Sigmoid colon (tissue), 6 donors: ENCODE measurements at regions not wholly inside any gene's neighbourhood (a gene's known extent, or its start where the extent isn't known, plus 50 kb on each side); places are given as distances from the start of the nearest gene placed in this dataset.
A peak's percentile ranks its signal among the peaks of the same experiment; 100 is the strongest.

Experiments
- DNase-seq: peaks from one replicate; pipeline ENCODE4 v3.0.0-alpha.2; 2019
- H3K27ac ChIP-seq, 4 donors: fragments of 200-600 bp; sonication (generic); one replicate each; pipeline ENCODE4 v1.5.1; 2016 to 2019; ENCODE audit warnings: mild to moderate bottlenecking in 1 of 4
- H3K27me3 ChIP-seq, 3 donors: fragments of 200-600 bp; sonication (generic); one replicate each; pipeline ENCODE4 v1.5.1; 2019; ENCODE audit warnings: mild to moderate bottlenecking in 1 of 3
- H3K36me3 ChIP-seq, 4 donors: fragments of 200-600 bp; sonication (generic); one replicate each; pipeline ENCODE4 v1.5.1; 2016 to 2019
- H3K4me1 ChIP-seq, 4 donors: fragments of 200-600 bp; sonication (generic); one replicate each; pipeline ENCODE4 v1.5.1; 2017 to 2019
- H3K4me3 ChIP-seq, 4 donors: fragments of 200-600 bp; sonication (generic); one replicate each; pipeline ENCODE4 v1.5.1; 2017 to 2019; ENCODE audit warnings: mild to moderate bottlenecking in 2 of 4, moderate library complexity in 1 of 4
- H3K9me3 ChIP-seq, 4 donors: fragments of 200-600 bp in 3 of 4; sonication (generic) in 3 of 4; one replicate each; pipeline versions ENCODE4 v1.5.1 to v1.6.1; 2013 to 2019
- CTCF ChIP-seq, 4 experiments: fragments of 450-650 bp in 3 of 4; fragments of 200-600 bp in 1 of 4; IDR thresholded peaks; one replicate each; pipeline ENCODE4 v1.5.1; 2016 to 2019; ENCODE audit warnings: antibody characterized with exemption in 4 of 4, mild to moderate bottlenecking in 3 of 4, moderate library complexity in 2 of 4
- EP300 ChIP-seq, 4 donors: sonication (generic); formaldehyde crosslinking; IDR thresholded peaks; one replicate each; pipeline ENCODE4 v1.6.1; 2017; ENCODE audit warnings: antibody characterized with exemption in 4 of 4
- POLR2A ChIP-seq, 2 donors: fragments of 450-650 bp; IDR thresholded peaks; one replicate each; pipeline ENCODE4 v1.6.1; 2016; ENCODE audit warnings: antibody characterized with exemption in 2 of 2, mild to moderate bottlenecking in 2 of 2, moderate library complexity in 2 of 2
- POLR2AphosphoS5 ChIP-seq, 4 donors: sonication (generic); formaldehyde crosslinking; IDR thresholded peaks; one replicate each; pipeline ENCODE4 v1.6.1; 2017; ENCODE audit warnings: antibody characterized with exemption in 4 of 4
- WGBS, 2 donors: extraction: QIAGEN DNeasy Blood & Tissue Kit; methylation state at CpG; one replicate each; pipeline ENCODE4 v1.1.7; 2013; 5-methylcytosine and 5-hydroxymethylcytosine counted together
- intact Hi-C: fragments of 100-400 bp; cut with DNase I; formaldehyde crosslinking; loops from one replicate; pipeline ENCODE4 v1.15.1; 2023
- donor health status: healthy with polysubstance abuse.
- donor health status: healthy.

DNA sequence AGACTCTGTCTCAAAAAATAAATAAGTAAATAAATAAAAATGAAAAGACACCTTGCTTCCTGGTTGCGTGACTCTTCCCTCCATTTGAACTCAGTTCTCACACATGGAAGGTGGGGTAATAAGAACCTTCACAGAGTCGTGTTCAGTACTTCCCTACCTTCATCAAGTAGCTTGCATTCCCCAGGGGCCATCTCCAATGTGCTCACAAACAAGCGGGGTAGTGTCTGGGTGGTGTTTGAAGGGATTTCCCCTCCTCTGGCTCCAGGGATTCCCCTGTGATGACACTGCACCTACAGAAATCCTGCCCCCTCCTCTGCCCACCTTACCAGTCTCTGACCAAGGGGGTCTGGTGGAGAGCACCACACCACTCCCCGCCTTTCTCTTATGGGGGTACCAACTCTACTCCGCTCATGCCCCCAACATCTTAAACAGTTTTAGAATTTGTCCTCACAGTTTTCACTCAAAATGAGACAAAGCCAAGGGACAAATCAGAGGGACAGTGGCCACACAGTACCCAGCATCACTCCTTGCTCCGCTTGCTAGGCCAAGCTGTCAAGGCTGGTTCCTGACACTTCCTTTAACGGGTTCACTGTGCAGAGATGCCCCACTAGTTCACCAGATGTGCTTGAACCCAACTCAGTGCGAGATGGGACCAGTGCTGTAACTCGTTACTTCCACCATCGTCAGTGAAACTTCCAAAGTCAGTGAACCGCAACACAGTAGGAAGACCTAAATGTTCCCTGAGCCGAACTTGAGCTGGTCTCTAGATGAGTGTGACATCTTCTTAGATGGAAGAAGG lies 69.1 kb downstream of the COPRS start:
- DNase-seq: no peak
- Histone ChIP-seq H3K27ac (no peak overlapping the region), H3K4me3 (no peak overlapping the region), H3K36me3 (no peaks in the 10 kb centered on the region), H3K4me1 (peaks cover 0 to 13% (median 12%) of the 10 kb centered on the region in 4 donors), H3K9me3 (no peaks in the 10 kb centered on the region), H3K27me3 (no peaks in the 10 kb centered on the region)
- intact Hi-C loops: loop anchor here (5.0 kb wide), 3 partner anchors 48 to 233 kb away; no protein-coding TSS in a partner anchor
- TF ChIP-seq EP300 (IDR thresholded peaks at IDR 0.05): no peak
- no peak for TF ChIP-seq POLR2A (IDR thresholded peaks at IDR 0.05)
- no peak for TF ChIP-seq CTCF (IDR thresholded peaks at IDR 0.05)
- no peak for TF ChIP-seq POLR2AphosphoS5 (IDR thresholded peaks at IDR 0.05)
- WGBS, 2 donors: 86 to 88% methylated on average over 12 of the region's 12 CpGs

- intact Hi-C loops: loop anchor here (1.0 to 5.0 kb wide), 4 partner anchors 47 to 232 kb away; no protein-coding TSS in a partner anchor
- H3K27me3 ChIP-seq: no peaks in the 10 kb centered on the region
- no peaks in the 10 kb centered on the region for H3K9me3 ChIP-seq
- DNase-seq: no peak
- 94 to 96% methylated on average over 4 of the region's 4 CpGs for WGBS, 2 donors
- TF ChIP-seq POLR2A (IDR thresholded peaks at IDR 0.05) (no peak), POLR2AphosphoS5 (IDR thresholded peaks at IDR 0.05) (no peak), EP300 (IDR thresholded peaks at IDR 0.05) (no peak), CTCF (IDR thresholded peaks at IDR 0.05) (no peak)
- H3K4me3 ChIP-seq: no peak overlapping the region
- no peaks in the 10 kb centered on the region for H3K36me3 ChIP-seq
- H3K27ac ChIP-seq: peak overlapping the region; percentile 79 to 84 (median 83)
- peaks cover 0 to 13% (median 12%) of the 10 kb centered on the region in 4 donors for H3K4me1 ChIP-seq
These were observed 70.1 kb downstream of the COPRS start for GRCh38 chr17:31788956-31789355.

DNA sequence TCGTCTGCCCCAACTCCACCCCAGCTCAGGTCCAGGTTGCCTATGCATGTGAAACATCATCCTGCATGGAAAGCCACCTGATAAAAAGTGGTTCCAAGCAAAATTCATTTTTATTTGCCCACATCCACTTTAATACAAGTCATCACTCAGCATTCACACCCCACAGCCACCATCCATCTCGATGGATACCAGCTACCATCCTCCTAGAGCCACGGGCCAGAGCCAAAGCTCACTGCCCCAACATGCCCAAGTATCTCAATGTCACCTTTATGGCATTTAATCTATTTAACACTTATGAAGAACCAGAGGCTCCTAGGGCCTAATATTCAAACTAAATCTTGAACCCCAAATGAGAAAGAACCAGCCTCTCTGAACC lies 70.5 kb downstream of the COPRS start:
- no peaks in the 10 kb centered on the region for H3K9me3 ChIP-seq
- TF ChIP-seq POLR2AphosphoS5 (IDR thresholded peaks at IDR 0.05) (no peak), EP300 (IDR thresholded peaks at IDR 0.05) (no peak), CTCF (IDR thresholded peaks at IDR 0.05) (no peak), POLR2A (IDR thresholded peaks at IDR 0.05) (no peak)
- intact Hi-C loops: loop anchor here (1.0 to 5.0 kb wide), 4 partner anchors 46 to 231 kb away; no protein-coding TSS in a partner anchor
- H3K27me3 ChIP-seq: no peaks in the 10 kb centered on the region
- peak overlapping the region; percentile 79 to 84 (median 83) for H3K27ac ChIP-seq
- no peaks in the 10 kb centered on the region for H3K36me3 ChIP-seq
- 85% methylated on average over 3 of the region's 3 CpGs for whole genome bisulfite sequencing, 2 donors
- DNase-seq: no peak
- H3K4me3 ChIP-seq: no peak overlapping the region
- H3K4me1 ChIP-seq: peaks cover 0 to 13% (median 12%) of the 10 kb centered on the region in 4 donors

DNA sequence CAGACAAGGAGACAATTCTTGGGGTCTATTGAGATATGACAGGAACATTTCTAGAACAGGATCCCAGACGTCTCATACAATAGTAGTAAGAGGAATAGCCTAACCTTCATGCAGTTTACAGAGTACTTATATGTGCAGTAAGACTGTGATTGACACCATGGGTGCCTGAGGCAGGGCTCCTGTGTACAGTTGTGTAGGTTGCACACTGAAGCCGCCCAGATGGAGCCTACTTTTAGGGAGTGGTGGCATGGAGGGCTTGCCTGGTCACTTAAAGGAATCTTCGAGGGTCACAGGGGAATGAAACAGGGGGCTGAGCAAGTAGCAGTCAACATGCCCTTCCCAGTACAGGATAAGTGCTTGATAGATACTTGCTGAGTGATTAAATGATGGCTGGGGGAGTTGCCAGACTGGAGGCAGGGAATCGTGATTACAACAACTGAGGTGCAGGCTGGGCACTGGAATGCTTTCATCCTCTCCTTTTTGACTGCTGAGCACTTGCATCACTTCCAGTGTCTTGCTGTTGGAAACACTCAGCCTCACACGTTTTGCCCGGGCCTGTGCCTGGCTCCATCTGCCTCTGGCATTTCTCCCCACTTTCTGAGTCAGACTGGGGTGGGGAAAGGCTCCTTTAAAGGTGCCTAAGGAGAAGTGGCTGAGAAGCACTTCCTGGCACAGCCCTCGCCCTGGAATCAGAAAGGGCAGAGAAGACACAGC lies 71.0 kb downstream of the COPRS start:
- peaks cover 0 to 13% (median 12%) of the 10 kb centered on the region in 4 donors for H3K4me1 ChIP-seq
- no peaks in the 10 kb centered on the region for H3K27me3 ChIP-seq
- intact Hi-C loops: loop anchor here (1.0 to 5.0 kb wide), 4 partner anchors 46 to 231 kb away; no protein-coding TSS in a partner anchor
- H3K27ac ChIP-seq: peak overlapping the region; percentile 79 to 84 (median 83)
- DNase-seq: peak; percentile 93
- no peaks in the 10 kb centered on the region for H3K36me3 ChIP-seq
- H3K4me3 ChIP-seq: no peak overlapping the region
- no peaks in the 10 kb centered on the region for H3K9me3 ChIP-seq
- 74% methylated on average over 7 of the region's 7 CpGs for WGBS, 2 donors
- TF ChIP-seq CTCF (IDR thresholded peaks at IDR 0.05) (no peak), POLR2AphosphoS5 (IDR thresholded peaks at IDR 0.05) (peak; percentile 23 to 67 (median 60)), EP300 (IDR thresholded peaks at IDR 0.05) (peak in 1 of 4 donors; percentile 15)
